ENCODE measurements at regions not wholly inside any gene's neighbourhood (a gene's known extent, or its start where the extent isn't known, plus 50 kb on each side); places are given as distances from the start of the nearest gene placed in this dataset.
A peak's percentile ranks its signal among the peaks of the same experiment; 100 is the strongest.
"Not testable (repeated sequence)": the region's sequence is repeated elsewhere in the genome, so short reads cannot be mapped to it uniquely, and the experiment has no call there.

- peak; percentile 70 to 72 for DNase-seq (ENCODE audit: low read depth in 2 of 2)
Measured at GRCh38 chr10:34908481-34908880, 93.4 kb upstream of the PARD3 start.

- no peak for DNase-seq (ENCODE audit: low read depth in 2 of 2)
Measured at GRCh38 chr10:34907743-34908430, 92.8 kb upstream of the PARD3 start.

DNA sequence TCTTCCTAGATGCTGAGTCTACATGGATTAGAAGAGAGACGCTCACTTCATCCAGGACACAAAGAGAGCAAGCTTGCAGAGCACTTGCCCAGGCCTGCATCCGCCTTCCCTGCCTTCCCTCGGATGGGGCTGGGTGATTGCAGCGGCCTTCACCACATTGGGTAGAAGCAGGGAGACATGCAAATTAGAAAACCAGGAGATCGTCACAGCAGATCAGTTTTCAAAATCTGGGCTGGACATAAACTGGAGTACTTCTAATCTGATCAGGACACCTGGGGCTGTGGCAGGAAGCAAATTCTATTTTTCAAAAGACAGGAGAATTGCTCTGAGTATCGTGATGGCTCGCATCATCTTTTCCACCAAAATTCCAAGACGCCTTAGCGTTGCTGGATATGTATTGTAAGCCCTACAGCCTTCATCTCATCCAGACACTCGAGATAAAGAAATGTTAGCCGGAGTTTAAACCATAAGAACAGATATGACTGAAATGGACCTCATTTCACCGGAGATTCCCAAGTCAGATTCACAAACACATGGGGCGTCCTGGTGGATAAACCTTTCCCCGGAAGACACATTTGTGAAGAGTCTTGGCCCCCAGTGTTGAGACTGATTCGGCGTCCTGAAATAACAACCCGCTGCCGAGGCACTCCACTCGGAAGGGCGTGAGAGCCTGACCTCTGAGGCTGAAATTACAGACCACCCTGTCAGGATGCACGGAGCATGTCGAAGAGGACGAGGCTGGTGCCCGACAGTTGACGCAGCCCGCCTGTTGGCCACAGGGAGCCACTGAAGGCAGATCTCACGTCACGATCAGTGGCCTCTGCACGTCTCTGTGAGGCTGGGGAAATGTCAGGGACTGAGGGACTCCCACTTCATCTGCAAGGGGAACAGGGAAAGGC lies 91.2 kb upstream of the PARD3 start:
- DNase-seq (ENCODE audit: low read depth in 2 of 2): no peak

- DNase-seq (ENCODE audit: low read depth in 2 of 2): no peak
Measured at GRCh38 chr10:34905200-34905927, 90.3 kb upstream of the PARD3 start.

GRCh38 chr10:34904191-34904590 lies 89.1 kb upstream of the PARD3 start:
- no peak for DNase-seq (ENCODE audit: low read depth in 2 of 2)

DNA sequence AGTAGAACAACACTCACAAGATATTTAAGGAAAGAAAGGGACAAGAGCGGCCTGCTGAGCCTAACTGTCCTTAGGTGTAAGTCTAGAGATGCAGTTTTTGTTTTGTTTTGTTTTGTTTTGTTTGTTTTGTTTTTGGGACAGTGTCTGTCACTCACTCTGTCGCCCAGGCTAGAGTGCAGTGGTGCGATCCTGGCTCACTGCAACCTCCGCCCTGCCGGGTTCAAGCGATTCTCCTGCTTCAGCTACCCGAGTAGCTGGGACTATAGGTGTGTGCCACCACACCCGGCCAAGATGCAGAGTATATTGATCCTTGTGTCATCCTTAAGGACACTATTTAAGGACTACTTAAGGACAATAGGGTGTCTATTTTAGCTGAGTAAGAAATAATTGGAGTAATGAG lies 84.1 kb upstream of the PARD3 start:
- no peak for DNase-seq (ENCODE audit: low read depth in 2 of 2)

DNA sequence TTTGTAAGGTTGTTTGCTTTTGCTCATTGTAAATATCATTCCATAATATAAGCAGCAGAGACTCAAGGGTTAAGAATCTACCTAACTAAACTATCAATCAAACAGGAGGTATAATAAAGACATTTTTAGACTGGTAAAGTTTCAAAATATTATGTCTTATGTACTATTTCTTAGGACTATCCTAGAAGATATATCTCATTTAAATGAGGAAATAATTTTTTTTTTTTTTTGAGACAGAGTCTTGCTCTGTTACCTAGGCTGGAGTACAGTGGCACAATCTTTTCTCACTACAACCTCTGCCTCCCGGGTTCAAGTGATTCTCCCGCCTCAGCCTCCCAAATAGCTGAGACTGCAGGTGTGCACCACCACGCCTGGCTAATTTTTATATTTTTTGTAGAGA lies 80.9 kb upstream of the PARD3 start:
- no peak for DNase-seq (ENCODE audit: low read depth in 2 of 2)

DNA sequence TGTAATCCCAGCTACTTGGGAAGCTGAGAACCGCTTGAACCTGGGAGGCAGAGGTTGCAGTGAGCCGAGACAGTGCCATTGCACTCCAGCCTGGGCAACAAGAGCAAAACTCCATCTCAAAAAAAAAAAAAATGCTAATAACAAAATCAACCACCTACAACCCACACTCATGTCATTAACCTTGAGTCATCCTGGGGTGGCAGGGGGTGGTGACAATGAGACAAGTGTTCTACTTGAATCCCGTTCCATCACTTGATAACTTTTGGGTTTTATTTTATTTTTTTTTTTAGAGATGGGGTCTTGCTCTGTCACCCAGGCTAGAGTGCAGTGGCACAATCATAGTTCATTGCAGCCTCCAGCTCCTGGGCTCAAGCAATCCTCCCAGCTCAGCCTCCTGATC lies 80.0 kb upstream of the PARD3 start:
- not testable (repeated sequence) for DNase-seq (ENCODE audit: low read depth in 2 of 2)

GRCh38 chr10:34892521-34892920 lies 77.4 kb upstream of the PARD3 start:
- DNase-seq (ENCODE audit: low read depth in 2 of 2): not testable (repeated sequence)

GRCh38 chr10:34890939-34891338 lies 75.8 kb upstream of the PARD3 start:
- DNase-seq (ENCODE audit: low read depth in 2 of 2): no peak

DNA sequence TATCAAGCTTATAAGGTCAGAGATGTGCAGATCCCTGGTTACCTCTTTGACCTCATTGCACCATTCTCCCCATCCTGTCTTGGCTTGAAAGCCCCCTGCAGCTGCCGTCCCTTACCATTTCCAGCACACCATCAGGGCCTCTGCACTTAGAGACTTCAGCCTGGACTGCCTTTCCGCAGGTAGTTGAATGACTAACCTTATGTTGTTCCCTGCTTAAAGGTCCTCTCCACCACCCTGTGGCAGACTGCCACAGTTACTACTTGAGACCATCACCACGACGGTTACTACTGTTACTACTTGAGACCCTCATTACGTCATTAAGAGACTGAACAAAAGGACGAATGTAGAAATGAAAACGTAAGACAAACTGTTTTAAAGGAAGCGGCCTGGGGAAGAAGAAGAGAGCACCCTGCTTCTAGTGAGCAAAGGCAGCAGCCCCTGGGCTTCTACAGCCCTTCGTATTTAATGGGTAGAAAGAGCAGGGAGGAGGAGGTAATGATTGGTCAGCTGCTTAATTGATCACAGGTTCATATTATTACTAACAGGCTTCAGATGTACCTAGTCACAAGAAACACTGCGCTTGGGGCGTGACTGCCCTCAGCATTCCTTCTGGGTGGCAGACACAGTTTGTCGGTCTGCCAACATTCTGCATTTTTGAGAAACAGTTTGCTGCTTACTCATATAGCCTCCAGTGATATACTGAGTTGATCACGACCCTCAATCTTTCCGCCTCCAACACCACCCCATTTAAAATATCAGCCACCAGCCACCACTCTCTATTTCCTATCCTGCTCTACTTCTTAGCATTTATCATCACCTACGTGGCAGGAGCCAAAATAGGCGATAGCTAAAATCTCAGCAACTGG lies 74.1 kb upstream of the PARD3 start:
- DNase-seq (ENCODE audit: low read depth in 2 of 2): peak in 1 of 2 experiments; percentile 12

GRCh38 chr10:34886906-34887642 lies 72.0 kb upstream of the PARD3 start:
- DNase-seq (ENCODE audit: low read depth in 2 of 2): no peak

DNA sequence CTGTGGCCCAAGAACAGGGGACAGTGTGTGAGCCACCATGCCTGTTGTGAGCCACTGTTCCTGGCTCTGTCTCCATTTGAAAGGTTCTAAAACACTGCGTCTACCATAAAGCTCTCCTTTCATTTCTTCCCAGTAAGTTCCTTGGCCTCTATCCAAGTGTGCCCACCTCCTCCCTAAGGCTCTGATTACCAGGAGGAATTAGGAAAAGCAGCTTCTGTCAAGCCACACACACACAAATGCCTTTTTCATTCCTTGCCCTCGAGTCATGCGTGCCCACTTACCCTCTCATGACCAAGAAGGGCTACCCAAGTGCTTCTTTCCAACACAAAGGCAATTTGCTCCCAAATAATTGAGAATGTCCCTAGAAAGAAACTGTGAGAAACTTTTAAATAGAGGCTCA lies 70.8 kb upstream of the PARD3 start:
- DNase-seq (ENCODE audit: low read depth in 2 of 2): no peak

DNA sequence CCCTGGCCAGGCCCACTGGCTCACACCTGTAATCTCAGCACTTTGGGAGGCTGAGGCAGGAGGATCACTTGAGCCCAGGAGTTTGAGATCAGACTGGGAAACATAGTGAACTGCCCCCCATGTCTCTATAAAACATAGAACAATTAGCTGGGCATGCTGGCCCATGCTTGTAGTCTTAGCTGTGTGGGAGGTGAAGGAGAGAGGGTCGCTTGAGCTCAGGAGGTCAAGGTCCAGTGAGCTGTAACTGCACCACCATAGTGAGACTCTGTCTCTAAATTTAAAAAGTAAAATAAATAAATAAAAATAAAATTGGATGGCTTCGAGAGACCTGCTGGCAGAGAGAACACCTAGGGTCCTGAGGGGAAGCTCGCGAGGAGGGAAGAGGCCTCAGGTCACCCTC lies 69.9 kb upstream of the PARD3 start:
- no peak for DNase-seq (ENCODE audit: low read depth in 2 of 2)

- no peak for DNase-seq (ENCODE audit: low read depth in 2 of 2)
Measured at GRCh38 chr10:34884272-34884952, 69.3 kb upstream of the PARD3 start.

GRCh38 chr10:34880817-34881216 lies 65.7 kb upstream of the PARD3 start:
- DNase-seq (ENCODE audit: low read depth in 2 of 2): no peak

DNA sequence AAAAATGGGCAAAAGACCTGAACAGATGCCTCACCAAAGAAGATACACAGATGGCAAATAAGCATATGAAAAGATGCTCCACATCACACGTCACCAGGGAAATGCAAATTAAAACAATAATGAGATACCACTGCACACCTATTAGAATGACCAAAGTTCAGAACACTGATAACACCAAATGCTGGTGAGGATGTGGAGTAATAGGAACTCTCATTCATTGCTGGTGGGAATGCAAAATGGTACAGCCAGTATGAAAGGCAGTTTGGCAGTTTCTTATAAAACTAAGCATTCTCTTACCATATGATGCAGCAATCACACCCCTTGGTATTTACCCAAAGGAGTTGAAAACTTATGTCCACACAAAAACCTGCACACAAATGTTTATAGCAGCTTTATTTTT lies 63.6 kb upstream of the PARD3 start:
- DNase-seq (ENCODE audit: low read depth in 2 of 2): not testable (repeated sequence)

- DNase-seq (ENCODE audit: low read depth in 2 of 2): no peak
Measured at GRCh38 chr10:34875061-34875460, 60.0 kb upstream of the PARD3 start.

GRCh38 chr10:34872820-34873219 lies 57.7 kb upstream of the PARD3 start:
- DNase-seq (ENCODE audit: low read depth in 2 of 2): no peak

DNA sequence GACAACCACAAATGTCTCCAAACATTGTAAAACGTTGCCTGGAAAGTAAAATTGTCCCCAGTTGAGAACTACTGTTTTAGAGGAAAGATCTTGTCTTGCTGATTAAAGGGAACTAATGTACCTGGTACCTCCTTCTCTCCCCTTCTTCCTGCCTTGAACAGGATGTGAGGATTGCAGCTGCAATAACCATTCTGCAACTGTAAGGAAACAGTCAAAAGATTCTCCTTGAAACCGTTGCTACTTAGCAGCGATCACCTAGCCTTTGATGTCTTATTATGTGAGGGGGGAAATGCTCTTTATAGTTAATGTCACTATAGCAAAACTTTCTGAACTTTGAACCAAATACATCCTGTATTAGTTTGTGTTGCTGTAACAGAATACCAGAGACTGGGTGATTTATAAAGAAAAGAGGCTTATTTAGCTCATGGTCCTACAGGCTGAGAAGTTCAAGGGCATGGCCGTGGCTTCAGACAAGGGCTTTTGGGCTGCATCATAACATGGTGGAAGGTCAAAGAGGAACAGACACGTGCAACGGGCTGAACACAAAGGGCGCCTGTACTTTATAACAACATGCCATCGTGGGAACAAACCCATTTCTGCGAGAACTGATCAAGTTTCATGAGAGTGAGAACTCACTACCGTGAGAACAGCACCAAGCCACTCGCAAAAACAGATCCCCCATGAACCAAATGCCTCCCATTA lies 54.2 kb upstream of the PARD3 start:
- DNase-seq (ENCODE audit: low read depth in 2 of 2): no peak
